ENCODE measurements at regions not wholly inside any gene's neighbourhood (a gene's known extent, or its start where the extent isn't known, plus 50 kb on each side); places are given as distances from the start of the nearest gene placed in this dataset.

DNA sequence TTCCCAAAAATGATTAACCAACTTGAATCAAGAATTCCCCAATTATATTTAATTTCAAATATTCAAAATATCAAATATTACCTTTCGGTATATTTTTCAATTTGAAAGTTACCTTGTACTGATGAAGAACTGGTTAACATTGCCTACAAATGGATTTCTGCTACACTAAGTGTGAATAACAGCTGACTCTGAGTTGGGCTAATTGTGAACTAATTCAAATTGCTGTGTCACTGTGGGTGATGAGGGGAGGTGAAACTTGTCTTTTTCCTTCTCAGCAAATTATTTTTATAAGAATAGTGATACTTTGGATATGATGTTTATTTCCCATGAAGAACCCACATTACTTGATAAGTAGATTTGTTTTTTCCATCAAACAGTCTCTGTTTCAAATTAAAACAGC lies 103.4 kb upstream of the RPS23 start:
- H3K27ac ChIP-seq (replicated peaks) = no peak overlapping the region
- no peaks in the 10 kb centered on the region for H3K27me3 ChIP-seq (ENCODE audit: insufficient read depth, poor library complexity, severe bottlenecking)
- no peak for TF ChIP-seq SPI1 (IDR thresholded peaks at IDR 0.05; ENCODE audit: borderline replicate concordance, low read depth)
- no peak for TF ChIP-seq CTCF (IDR thresholded peaks at IDR 0.05; ENCODE audit: insufficient read depth, low read length)
- TF ChIP-seq POLR2AphosphoS5 (IDR thresholded peaks at IDR 0.05; ENCODE audit: low read depth) = no peak
- TF ChIP-seq REST (IDR thresholded peaks at IDR 0.05; ENCODE audit: insufficient replicate concordance, low read depth) = no peak
- TF ChIP-seq GABPA (IDR thresholded peaks at IDR 0.05; ENCODE audit: low read depth) = no peak
- no peak overlapping the region for H3K4me3 ChIP-seq (replicated peaks; ENCODE audit: insufficient read depth, low read length)
- no peak for DNase-seq (ENCODE audit: low read depth in 1 of 2, low spot score in 1 of 2)

DNA sequence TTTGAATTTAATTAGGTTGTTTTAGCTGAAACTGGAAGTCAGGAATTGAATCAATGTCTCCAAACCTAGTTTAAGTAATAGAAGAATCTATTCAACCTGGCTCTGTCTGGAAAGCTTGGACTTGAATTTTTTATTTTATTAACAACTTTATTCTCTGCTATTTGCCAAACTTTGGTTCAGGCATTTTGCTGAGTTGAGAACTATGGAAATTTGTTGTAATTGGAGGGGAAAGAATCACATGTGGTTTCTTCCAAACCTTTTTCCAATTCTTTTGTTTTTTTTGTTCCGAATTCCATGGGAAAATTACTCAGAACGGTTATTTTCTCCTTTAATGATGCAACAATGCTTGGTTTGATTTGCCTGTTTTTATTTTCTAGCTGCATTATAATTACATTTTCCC lies 98.2 kb upstream of the RPS23 start:
- no peaks in the 10 kb centered on the region for H3K27me3 ChIP-seq (ENCODE audit: insufficient read depth, poor library complexity, severe bottlenecking)

More for the DNA sequence above, 98.2 kb upstream of the RPS23 start:
- no peak overlapping the region for H3K27ac ChIP-seq (replicated peaks)
- TF ChIP-seq REST (IDR thresholded peaks at IDR 0.05; ENCODE audit: insufficient replicate concordance, low read depth) (no peak), GABPA (IDR thresholded peaks at IDR 0.05; ENCODE audit: low read depth) (no peak), SPI1 (IDR thresholded peaks at IDR 0.05; ENCODE audit: borderline replicate concordance, low read depth) (no peak), POLR2AphosphoS5 (IDR thresholded peaks at IDR 0.05; ENCODE audit: low read depth) (no peak), CTCF (IDR thresholded peaks at IDR 0.05; ENCODE audit: insufficient read depth, low read length) (no peak)
- no peak overlapping the region for H3K4me3 ChIP-seq (replicated peaks; ENCODE audit: insufficient read depth, low read length)
- DNase-seq (ENCODE audit: low read depth in 1 of 2, low spot score in 1 of 2) = no peak

All from HL-60 (cell line).